GM13976 (cell line): ENCODE measurements at regions not wholly inside any gene's neighbourhood (a gene's known extent, or its start where the extent isn't known, plus 50 kb on each side); places are given as distances from the start of the nearest gene placed in this dataset.

ENCODE experiments used
- DNase-seq: peaks from one replicate; pipeline ENCODE4 v3.0.0; 2012; ENCODE audit warnings: low spot score
- CTCF ChIP-seq: IDR thresholded peaks from 2 replicates; pipeline ENCODE4 v1.5.1; 2012; ENCODE audit warnings: borderline replicate concordance, mild to moderate bottlenecking; ENCODE audit not compliant: insufficient read depth; ENCODE audit errors: extremely low read depth, missing control alignments, control extremely low read depth
- in situ Hi-C: fragments of 300-500 bp; cut with MboI; formaldehyde crosslinking; loops from one replicate; pipeline ENCODE4 v1.12.0; 2022; ENCODE audit warnings: low sequenced_read_pairs, mixed read lengths, inconsistent platforms; ENCODE audit not compliant: unreplicated experiment

GRCh38 chr13:68358294-68358705, 1128.2 kb upstream of the PCDH9 start:
- no peak for DNase-seq
- TF ChIP-seq CTCF: no peak
- in situ Hi-C loops: no loop called here

- in situ Hi-C loops: no loop called here
- no peak for DNase-seq
- TF ChIP-seq CTCF: no peak
These were observed 1120.4 kb upstream of the PCDH9 start for GRCh38 chr13:68350554-68350953.

- no peak for DNase-seq
- TF ChIP-seq CTCF: no peak
- in situ Hi-C loops: no loop called here
These were observed 1117.1 kb upstream of the PCDH9 start for GRCh38 chr13:68347220-68347619.

- DNase-seq: no peak
- in situ Hi-C loops: no loop called here
- no peak for TF ChIP-seq CTCF
These were observed 1115.9 kb upstream of the PCDH9 start for GRCh38 chr13:68345963-68346531.

GRCh38 chr13:68323124-68323523, 1093.0 kb upstream of the PCDH9 start:
- DNase-seq: no peak
- TF ChIP-seq CTCF: no peak
- in situ Hi-C loops: no loop called here

- DNase-seq: no peak
- in situ Hi-C loops: no loop called here
These were observed 1089.2 kb upstream of the PCDH9 start for GRCh38 chr13:68319384-68319783.

More at GRCh38 chr13:68319384-68319783, 1089.2 kb upstream of the PCDH9 start:
- TF ChIP-seq CTCF: no peak
